ENCODE measurements at regions not wholly inside any gene's neighbourhood (a gene's known extent, or its start where the extent isn't known, plus 50 kb on each side); places are given as distances from the start of the nearest gene placed in this dataset.

- no peak overlapping the region for H3K4me3 Mint-ChIP-seq
- no peaks in the 10 kb centered on the region for H3K4me1 Mint-ChIP-seq (ENCODE audit: low read depth)
- no peaks in the 10 kb centered on the region for H3K27me3 Mint-ChIP-seq (ENCODE audit: low read depth)
- ATAC-seq: no peak
- H3K9me3 Mint-ChIP-seq: no peaks in the 10 kb centered on the region
- no peak for DNase-seq
- no peaks in the 10 kb centered on the region for H3K36me3 Mint-ChIP-seq (ENCODE audit: insufficient read depth)
These were observed 615.3 kb upstream of the MGMT start for GRCh38 chr10:128851726-128852125.

GRCh38 chr10:128852449-128852848, 614.6 kb upstream of the MGMT start:
- H3K4me1 Mint-ChIP-seq (ENCODE audit: low read depth): no peaks in the 10 kb centered on the region
- no peaks in the 10 kb centered on the region for H3K36me3 Mint-ChIP-seq (ENCODE audit: insufficient read depth)
- ATAC-seq: no peak
- no peaks in the 10 kb centered on the region for H3K27me3 Mint-ChIP-seq (ENCODE audit: low read depth)
- H3K9me3 Mint-ChIP-seq: no peaks in the 10 kb centered on the region
- no peak for DNase-seq
- H3K4me3 Mint-ChIP-seq: no peak overlapping the region

- H3K4me1 Mint-ChIP-seq (ENCODE audit: low read depth): no peaks in the 10 kb centered on the region
These were observed 614.1 kb upstream of the MGMT start for GRCh38 chr10:128852902-128853301.

GRCh38 chr10:128853537-128853936, 613.5 kb upstream of the MGMT start:
- H3K9me3 Mint-ChIP-seq: no peaks in the 10 kb centered on the region
- H3K36me3 Mint-ChIP-seq (ENCODE audit: insufficient read depth): no peaks in the 10 kb centered on the region
- no peak overlapping the region for H3K4me3 Mint-ChIP-seq
- no peaks in the 10 kb centered on the region for H3K27me3 Mint-ChIP-seq (ENCODE audit: low read depth)
- DNase-seq (no peak), ATAC-seq (no peak)
- no peaks in the 10 kb centered on the region for H3K4me1 Mint-ChIP-seq (ENCODE audit: low read depth)

More at GRCh38 chr10:128852902-128853301, 614.1 kb upstream of the MGMT start:
- Mint-ChIP-seq H3K4me3 (no peak overlapping the region), H3K9me3 (no peaks in the 10 kb centered on the region), H3K36me3 (ENCODE audit: insufficient read depth) (no peaks in the 10 kb centered on the region), H3K27me3 (ENCODE audit: low read depth) (no peaks in the 10 kb centered on the region)
- no peak for DNase-seq
- ATAC-seq: no peak

GRCh38 chr10:128854204-128854603, 612.8 kb upstream of the MGMT start:
- ATAC-seq: no peak
- no peak for DNase-seq
- no peaks in the 10 kb centered on the region for H3K9me3 Mint-ChIP-seq
- no peak overlapping the region for H3K4me3 Mint-ChIP-seq
- H3K36me3 Mint-ChIP-seq (ENCODE audit: insufficient read depth): no peaks in the 10 kb centered on the region
- H3K4me1 Mint-ChIP-seq (ENCODE audit: low read depth): no peaks in the 10 kb centered on the region
- H3K27me3 Mint-ChIP-seq (ENCODE audit: low read depth): no peaks in the 10 kb centered on the region

GRCh38 chr10:128854963-128855362, 612.1 kb upstream of the MGMT start:
- DNase-seq: no peak
- Mint-ChIP-seq H3K4me3 (no peak overlapping the region), H3K27me3 (ENCODE audit: low read depth) (no peaks in the 10 kb centered on the region), H3K36me3 (ENCODE audit: insufficient read depth) (no peaks in the 10 kb centered on the region), H3K4me1 (ENCODE audit: low read depth) (no peaks in the 10 kb centered on the region), H3K9me3 (no peaks in the 10 kb centered on the region)
- no peak for ATAC-seq

GRCh38 chr10:128855618-128856428, 611.2 kb upstream of the MGMT start:
- no peaks in the 10 kb centered on the region for H3K4me1 Mint-ChIP-seq (ENCODE audit: low read depth)
- no peaks in the 10 kb centered on the region for H3K27me3 Mint-ChIP-seq (ENCODE audit: low read depth)
- no peak for ATAC-seq
- no peaks in the 10 kb centered on the region for H3K9me3 Mint-ChIP-seq
- H3K4me3 Mint-ChIP-seq: no peak overlapping the region
- H3K36me3 Mint-ChIP-seq (ENCODE audit: insufficient read depth): no peaks in the 10 kb centered on the region
- DNase-seq: no peak

GRCh38 chr10:128859738-128860386, 607.2 kb upstream of the MGMT start:
- Mint-ChIP-seq H3K27me3 (ENCODE audit: low read depth) (no peaks in the 10 kb centered on the region), H3K4me3 (no peak overlapping the region), H3K9me3 (no peaks in the 10 kb centered on the region), H3K36me3 (ENCODE audit: insufficient read depth) (no peaks in the 10 kb centered on the region), H3K4me1 (ENCODE audit: low read depth) (no peaks in the 10 kb centered on the region)
- ATAC-seq: no peak
- no peak for DNase-seq

- H3K4me1 Mint-ChIP-seq (ENCODE audit: low read depth): no peaks in the 10 kb centered on the region
- no peaks in the 10 kb centered on the region for H3K27me3 Mint-ChIP-seq (ENCODE audit: low read depth)
- H3K4me3 Mint-ChIP-seq: peak overlapping the region; percentile 23
- ATAC-seq (no peak), DNase-seq (no peak)
- H3K36me3 Mint-ChIP-seq (ENCODE audit: insufficient read depth): no peaks in the 10 kb centered on the region
- H3K9me3 Mint-ChIP-seq: no peaks in the 10 kb centered on the region
These were observed 606.5 kb upstream of the MGMT start for GRCh38 chr10:128860574-128860973.

GRCh38 chr10:128861018-128861901, 605.8 kb upstream of the MGMT start:
- DNase-seq (no peak), ATAC-seq (no peak)
- H3K36me3 Mint-ChIP-seq (ENCODE audit: insufficient read depth): no peaks in the 10 kb centered on the region
- H3K4me3 Mint-ChIP-seq: no peak overlapping the region
- no peaks in the 10 kb centered on the region for H3K27me3 Mint-ChIP-seq (ENCODE audit: low read depth)
- no peaks in the 10 kb centered on the region for H3K4me1 Mint-ChIP-seq (ENCODE audit: low read depth)
- H3K9me3 Mint-ChIP-seq: no peaks in the 10 kb centered on the region

GRCh38 chr10:128863411-128863810, 603.6 kb upstream of the MGMT start:
- Mint-ChIP-seq H3K36me3 (ENCODE audit: insufficient read depth) (no peaks in the 10 kb centered on the region), H3K4me1 (ENCODE audit: low read depth) (no peaks in the 10 kb centered on the region), H3K27me3 (ENCODE audit: low read depth) (no peaks in the 10 kb centered on the region), H3K4me3 (no peak overlapping the region), H3K9me3 (no peaks in the 10 kb centered on the region)
- DNase-seq (no peak), ATAC-seq (no peak)

- Mint-ChIP-seq H3K4me1 (ENCODE audit: low read depth) (no peaks in the 10 kb centered on the region), H3K4me3 (no peak overlapping the region), H3K36me3 (ENCODE audit: insufficient read depth) (no peaks in the 10 kb centered on the region), H3K27me3 (ENCODE audit: low read depth) (no peaks in the 10 kb centered on the region), H3K9me3 (no peaks in the 10 kb centered on the region)
- no peak for ATAC-seq
- DNase-seq: no peak
These were observed 603.1 kb upstream of the MGMT start for GRCh38 chr10:128863823-128864405.

- no peak for DNase-seq
These were observed 602.3 kb upstream of the MGMT start for GRCh38 chr10:128864554-128865295.

More at GRCh38 chr10:128864554-128865295, 602.3 kb upstream of the MGMT start:
- no peaks in the 10 kb centered on the region for H3K27me3 Mint-ChIP-seq (ENCODE audit: low read depth)
- no peaks in the 10 kb centered on the region for H3K36me3 Mint-ChIP-seq (ENCODE audit: insufficient read depth)
- no peak for ATAC-seq
- H3K4me1 Mint-ChIP-seq (ENCODE audit: low read depth): no peaks in the 10 kb centered on the region
- no peaks in the 10 kb centered on the region for H3K9me3 Mint-ChIP-seq
- no peak overlapping the region for H3K4me3 Mint-ChIP-seq
